ENCODE measurements at regions not wholly inside any gene's neighbourhood (a gene's known extent, or its start where the extent isn't known, plus 50 kb on each side); places are given as distances from the start of the nearest gene placed in this dataset.

DNA sequence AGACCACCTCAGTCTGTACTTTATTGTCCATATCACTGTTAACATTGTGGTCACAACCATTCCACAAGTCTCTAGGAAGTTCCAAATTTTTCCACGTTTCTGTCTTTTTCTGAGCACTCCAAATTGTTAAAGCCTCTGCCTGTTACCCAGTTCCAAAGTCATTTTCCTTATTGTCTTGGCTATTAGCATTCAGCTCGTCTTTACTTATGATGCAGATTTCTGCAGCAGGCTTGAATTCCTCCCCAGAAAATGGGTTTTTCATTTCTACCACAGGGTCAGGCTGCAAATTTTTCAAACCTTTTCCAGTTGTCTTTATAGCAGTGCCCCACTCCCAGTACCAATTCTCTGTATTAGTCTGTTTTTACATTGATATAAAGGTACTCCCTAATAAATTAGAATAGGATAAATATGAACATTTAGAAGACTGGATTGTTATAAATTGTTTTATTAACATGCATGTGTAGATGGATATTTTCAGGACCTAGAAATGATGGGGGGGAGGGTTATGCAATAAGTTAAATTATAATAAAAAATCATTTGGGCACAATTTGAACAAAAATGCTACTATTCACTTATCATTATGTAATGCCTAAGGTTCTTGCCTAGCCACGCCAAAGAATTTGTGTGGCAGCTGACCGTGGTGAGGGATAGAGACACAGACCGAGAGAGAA is 595.3 kb upstream of the ADGRB3 start:
- TF ChIP-seq CTCF (IDR thresholded peaks at IDR 0.05): no peak
- no peak for TF ChIP-seq POLR2A (IDR thresholded peaks at IDR 0.05)

All from prostate gland (tissue), 2 donors.